ENCODE measurements at regions not wholly inside any gene's neighbourhood (a gene's known extent, or its start where the extent isn't known, plus 50 kb on each side); places are given as distances from the start of the nearest gene placed in this dataset.

- Histone ChIP-seq H3K9me3 (ENCODE audit: low read length) (no peaks in the 10 kb centered on the region), H3K4me3 (ENCODE audit: low read length) (peak overlapping the region; percentile 3), H3K4me1 (ENCODE audit: insufficient read depth, low read length) (peaks cover 37% of the 10 kb centered on the region), H3K36me3 (ENCODE audit: insufficient read depth, low read length) (no peaks in the 10 kb centered on the region), H3K27me3 (ENCODE audit: insufficient read depth, low read length, poor library complexity, severe bottlenecking) (no peaks in the 10 kb centered on the region), H3K27ac (ENCODE audit: low read depth, low read length) (no peak overlapping the region)
- Mint-ChIP-seq H3K27me3 (no peaks in the 10 kb centered on the region), H3K4me1 (peaks cover 16 to 19% (median 17%) of the 10 kb centered on the region in 3 donors), H3K9me3 (no peaks in the 10 kb centered on the region), H3K27ac (peak overlapping the region in 6 of 8 donors; percentile 30 to 87 (median 60)), H3K36me3 (peaks cover 0 to 5% (median 0%) of the 10 kb centered on the region in 3 donors), H3K4me3 (peak overlapping the region in 5 of 7 donors; percentile 30 to 63 (median 44))
- CTCF ChIA-PET = no interaction called here
- no peak for DNase-seq
- POLR2A ChIA-PET = no interaction called here
These were observed 151.8 kb upstream of the BTG1 start for GRCh38 chr12:92297405-92297804.

- ChIA-PET CTCF (no interaction called here), POLR2A (no interaction called here)
- Mint-ChIP-seq H3K9me3 (no peaks in the 10 kb centered on the region), H3K36me3 (peaks cover 0 to 5% (median 0%) of the 10 kb centered on the region in 3 donors), H3K4me1 (peaks cover 16 to 24% (median 19%) of the 10 kb centered on the region in 3 donors), H3K27me3 (no peaks in the 10 kb centered on the region), H3K27ac (no peak overlapping the region), H3K4me3 (no peak overlapping the region)
- peaks cover 37% of the 10 kb centered on the region for H3K4me1 ChIP-seq (ENCODE audit: insufficient read depth, low read length)
- H3K9me3 ChIP-seq (ENCODE audit: low read length) = no peaks in the 10 kb centered on the region
- no peaks in the 10 kb centered on the region for H3K36me3 ChIP-seq (ENCODE audit: insufficient read depth, low read length)
- DNase-seq = no peak
- no peaks in the 10 kb centered on the region for H3K27me3 ChIP-seq (ENCODE audit: insufficient read depth, low read length, poor library complexity, severe bottlenecking)
- H3K27ac ChIP-seq (ENCODE audit: low read depth, low read length) = no peak overlapping the region
- H3K4me3 ChIP-seq (ENCODE audit: low read length) = no peak overlapping the region
These were observed 149.9 kb upstream of the BTG1 start for GRCh38 chr12:92295523-92295922.

GRCh38 chr12:92294676-92295440, 149.2 kb upstream of the BTG1 start:
- no peaks in the 10 kb centered on the region for H3K9me3 Mint-ChIP-seq
- Histone ChIP-seq H3K4me3 (ENCODE audit: low read length) (no peak overlapping the region), H3K36me3 (ENCODE audit: insufficient read depth, low read length) (no peaks in the 10 kb centered on the region), H3K27me3 (ENCODE audit: insufficient read depth, low read length, poor library complexity, severe bottlenecking) (no peaks in the 10 kb centered on the region), H3K9me3 (ENCODE audit: low read length) (no peaks in the 10 kb centered on the region), H3K27ac (ENCODE audit: low read depth, low read length) (no peak overlapping the region), H3K4me1 (ENCODE audit: insufficient read depth, low read length) (peaks cover 31% of the 10 kb centered on the region)
- peaks cover 0 to 5% (median 0%) of the 10 kb centered on the region in 3 donors for H3K36me3 Mint-ChIP-seq
- H3K27me3 Mint-ChIP-seq = no peaks in the 10 kb centered on the region
- H3K4me3 Mint-ChIP-seq = no peak overlapping the region
- H3K4me1 Mint-ChIP-seq = peaks cover 16 to 24% (median 19%) of the 10 kb centered on the region in 3 donors
- ChIA-PET CTCF (no interaction called here), POLR2A (no interaction called here)
- DNase-seq = no peak
- peak overlapping the region in 1 of 8 donors; percentile 70 for H3K27ac Mint-ChIP-seq

- Histone ChIP-seq H3K27me3 (ENCODE audit: insufficient read depth, low read length, poor library complexity, severe bottlenecking) (no peaks in the 10 kb centered on the region), H3K4me1 (ENCODE audit: insufficient read depth, low read length) (peaks cover 2% of the 10 kb centered on the region), H3K27ac (ENCODE audit: low read depth, low read length) (no peak overlapping the region), H3K4me3 (ENCODE audit: low read length) (no peak overlapping the region), H3K9me3 (ENCODE audit: low read length) (no peaks in the 10 kb centered on the region), H3K36me3 (ENCODE audit: insufficient read depth, low read length) (no peaks in the 10 kb centered on the region)
- no peaks in the 10 kb centered on the region for H3K27me3 Mint-ChIP-seq
- H3K27ac Mint-ChIP-seq = no peak overlapping the region
- DNase-seq = no peak
- no peaks in the 10 kb centered on the region for H3K36me3 Mint-ChIP-seq
- H3K9me3 Mint-ChIP-seq = no peaks in the 10 kb centered on the region
- CTCF ChIA-PET = no interaction called here
- peaks cover 2 to 24% (median 5%) of the 10 kb centered on the region in 3 donors for H3K4me1 Mint-ChIP-seq
- no peak overlapping the region for H3K4me3 Mint-ChIP-seq
- POLR2A ChIA-PET = no interaction called here
These were observed 146.4 kb upstream of the BTG1 start for GRCh38 chr12:92292016-92292415.

- Histone ChIP-seq H3K4me3 (ENCODE audit: low read length) (no peak overlapping the region), H3K9me3 (ENCODE audit: low read length) (no peaks in the 10 kb centered on the region), H3K36me3 (ENCODE audit: insufficient read depth, low read length) (no peaks in the 10 kb centered on the region), H3K27ac (ENCODE audit: low read depth, low read length) (no peak overlapping the region), H3K27me3 (ENCODE audit: insufficient read depth, low read length, poor library complexity, severe bottlenecking) (no peaks in the 10 kb centered on the region), H3K4me1 (ENCODE audit: insufficient read depth, low read length) (no peaks in the 10 kb centered on the region)
- Mint-ChIP-seq H3K36me3 (peaks cover 0 to 3% (median 0%) of the 10 kb centered on the region in 3 donors), H3K4me3 (no peak overlapping the region), H3K4me1 (peaks cover 0 to 18% (median 4%) of the 10 kb centered on the region in 3 donors), H3K27ac (no peak overlapping the region), H3K27me3 (no peaks in the 10 kb centered on the region), H3K9me3 (no peaks in the 10 kb centered on the region)
- no peak for DNase-seq
- CTCF ChIA-PET = no interaction called here
- POLR2A ChIA-PET = no interaction called here
These were observed 145.2 kb upstream of the BTG1 start for GRCh38 chr12:92290886-92291285.

GRCh38 chr12:92290350-92290695, 144.7 kb upstream of the BTG1 start:
- no peak overlapping the region for H3K4me3 ChIP-seq (ENCODE audit: low read length)
- no peaks in the 10 kb centered on the region for H3K4me1 ChIP-seq (ENCODE audit: insufficient read depth, low read length)
- DNase-seq = no peak
- Mint-ChIP-seq H3K27me3 (no peaks in the 10 kb centered on the region), H3K27ac (peak overlapping the region in 1 of 8 donors; percentile 66), H3K4me1 (peaks cover 0 to 12% (median 0%) of the 10 kb centered on the region in 3 donors), H3K36me3 (peaks cover 0 to 3% (median 3%) of the 10 kb centered on the region in 3 donors), H3K4me3 (no peak overlapping the region), H3K9me3 (no peaks in the 10 kb centered on the region)
- no peaks in the 10 kb centered on the region for H3K9me3 ChIP-seq (ENCODE audit: low read length)
- no peaks in the 10 kb centered on the region for H3K27me3 ChIP-seq (ENCODE audit: insufficient read depth, low read length, poor library complexity, severe bottlenecking)
- no peak overlapping the region for H3K27ac ChIP-seq (ENCODE audit: low read depth, low read length)
- no peaks in the 10 kb centered on the region for H3K36me3 ChIP-seq (ENCODE audit: insufficient read depth, low read length)
- POLR2A ChIA-PET = no interaction called here
- CTCF ChIA-PET = no interaction called here

- H3K36me3 ChIP-seq (ENCODE audit: insufficient read depth, low read length) = no peaks in the 10 kb centered on the region
- H3K27me3 ChIP-seq (ENCODE audit: insufficient read depth, low read length, poor library complexity, severe bottlenecking) = no peaks in the 10 kb centered on the region
- H3K27ac ChIP-seq (ENCODE audit: low read depth, low read length) = no peak overlapping the region
- H3K4me3 ChIP-seq (ENCODE audit: low read length) = no peak overlapping the region
- peaks cover 0 to 9% (median 0%) of the 10 kb centered on the region in 3 donors for H3K4me1 Mint-ChIP-seq
- no peak overlapping the region for H3K4me3 Mint-ChIP-seq
- H3K9me3 ChIP-seq (ENCODE audit: low read length) = no peaks in the 10 kb centered on the region
- ChIA-PET POLR2A (no interaction called here), CTCF (no interaction called here)
- H3K36me3 Mint-ChIP-seq = peaks cover 0 to 5% (median 3%) of the 10 kb centered on the region in 3 donors
- DNase-seq = no peak
- H3K27me3 Mint-ChIP-seq = no peaks in the 10 kb centered on the region
- no peaks in the 10 kb centered on the region for H3K9me3 Mint-ChIP-seq
- no peak overlapping the region for H3K27ac Mint-ChIP-seq
- H3K4me1 ChIP-seq (ENCODE audit: insufficient read depth, low read length) = no peaks in the 10 kb centered on the region
These were observed 144.1 kb upstream of the BTG1 start for GRCh38 chr12:92289629-92290349.

- CTCF ChIA-PET = interaction anchor here (1.1 kb wide), 1 partner anchor 12 kb away, joined by 3 read pairs; no protein-coding TSS in a partner anchor
- Mint-ChIP-seq H3K4me3 (no peak overlapping the region), H3K27me3 (no peaks in the 10 kb centered on the region), H3K27ac (no peak overlapping the region), H3K4me1 (peaks cover 0 to 7% (median 0%) of the 10 kb centered on the region in 3 donors), H3K36me3 (peaks cover 0 to 9% (median 3%) of the 10 kb centered on the region in 3 donors), H3K9me3 (no peaks in the 10 kb centered on the region)
- Histone ChIP-seq H3K4me1 (ENCODE audit: insufficient read depth, low read length) (no peaks in the 10 kb centered on the region), H3K36me3 (ENCODE audit: insufficient read depth, low read length) (no peaks in the 10 kb centered on the region), H3K9me3 (ENCODE audit: low read length) (no peaks in the 10 kb centered on the region), H3K27me3 (ENCODE audit: insufficient read depth, low read length, poor library complexity, severe bottlenecking) (no peaks in the 10 kb centered on the region), H3K27ac (ENCODE audit: low read depth, low read length) (no peak overlapping the region), H3K4me3 (ENCODE audit: low read length) (no peak overlapping the region)
- no peak for DNase-seq
- POLR2A ChIA-PET = no interaction called here
These were observed 142.9 kb upstream of the BTG1 start for GRCh38 chr12:92288561-92288960.

Measured in CD8-positive, alpha-beta memory T cell (primary cell).